Suppressor macrophage treated with lipopolysaccharide for 4 hours (primary cell): ENCODE measurements at regions not wholly inside any gene's neighbourhood (a gene's known extent, or its start where the extent isn't known, plus 50 kb on each side); places are given as distances from the start of the nearest gene placed in this dataset.
"Not testable (repeated sequence)": the region's sequence is repeated elsewhere in the genome, so short reads cannot be mapped to it uniquely, and the experiment has no call there.

Experiments used
- DNase-seq: peaks from one replicate; pipeline ENCODE4 v3.0.0-alpha.2; 2020

DNA sequence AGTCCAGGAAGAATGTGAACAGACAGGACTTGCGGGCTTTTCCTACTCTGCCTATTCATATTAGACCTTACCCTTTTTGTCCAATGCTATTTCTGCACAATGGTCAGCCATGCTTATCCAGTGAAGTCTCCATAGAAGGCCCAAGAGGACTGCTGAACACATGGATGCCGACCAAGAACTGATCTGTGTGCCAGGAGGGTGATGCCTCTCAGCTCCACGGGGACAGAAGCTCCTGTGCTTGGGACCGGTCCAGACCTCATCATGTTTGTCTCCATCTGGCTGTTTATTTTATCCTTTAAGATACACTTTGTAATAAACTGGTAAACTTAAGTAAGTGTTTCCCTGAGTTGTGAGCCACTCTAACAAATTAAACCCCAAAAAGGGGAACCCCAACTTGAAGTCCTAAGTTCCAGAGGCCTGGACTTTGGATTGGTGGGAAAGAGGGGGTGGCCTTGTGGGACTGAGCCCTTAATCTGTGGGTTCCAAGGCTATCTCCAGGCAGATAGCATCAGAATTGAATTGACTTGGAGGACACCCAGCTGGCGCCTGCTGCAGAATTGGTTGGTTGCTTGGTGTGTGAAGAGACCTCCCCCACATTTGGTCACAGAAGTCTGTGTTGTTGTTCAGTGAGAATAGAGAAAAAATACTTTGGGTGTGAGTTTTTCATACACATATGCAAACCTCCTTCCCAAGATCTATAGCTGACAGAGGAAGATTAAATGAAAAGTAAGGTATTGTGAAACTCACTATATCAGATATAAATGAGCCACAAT lies 57.9 kb upstream of the ANKH start:
- DNase-seq = no peak

DNA sequence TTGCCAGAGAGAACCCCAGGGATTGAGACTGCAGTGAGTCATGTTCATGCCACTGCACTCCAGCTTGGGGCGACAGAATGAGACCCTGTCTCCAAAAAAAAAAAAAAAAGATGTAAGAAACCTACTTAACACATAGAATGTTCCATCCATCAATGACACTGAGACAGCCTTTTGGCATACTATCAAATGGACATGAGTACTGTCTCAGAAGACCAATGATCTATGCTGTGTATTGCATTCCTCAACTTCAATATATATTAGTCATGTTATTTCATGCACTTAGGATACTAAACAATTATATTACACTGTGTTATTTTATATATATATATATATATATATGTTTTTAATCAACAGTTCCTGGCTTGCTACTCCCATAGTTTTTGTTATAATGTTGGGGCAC lies 57.1 kb upstream of the ANKH start:
- DNase-seq = no peak

DNA sequence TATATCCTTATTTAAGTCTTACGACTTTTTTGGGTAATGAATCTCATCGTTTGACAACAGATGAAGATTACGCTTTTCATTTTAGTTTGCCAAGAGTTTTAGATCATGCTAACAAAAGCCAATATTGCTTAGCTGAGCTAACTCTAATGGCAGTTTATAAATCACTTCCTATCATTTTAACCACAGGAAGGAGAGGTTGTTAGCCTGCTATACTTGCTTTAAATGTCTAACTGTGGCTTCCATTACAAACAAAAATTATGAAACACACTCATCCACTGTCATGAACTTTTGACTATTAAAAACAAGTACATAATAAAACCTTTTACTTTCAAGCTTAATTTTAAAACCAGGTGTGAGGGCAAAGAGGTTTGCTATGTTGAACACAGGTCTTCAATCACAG lies 53.7 kb upstream of the ANKH start:
- DNase-seq = no peak

DNA sequence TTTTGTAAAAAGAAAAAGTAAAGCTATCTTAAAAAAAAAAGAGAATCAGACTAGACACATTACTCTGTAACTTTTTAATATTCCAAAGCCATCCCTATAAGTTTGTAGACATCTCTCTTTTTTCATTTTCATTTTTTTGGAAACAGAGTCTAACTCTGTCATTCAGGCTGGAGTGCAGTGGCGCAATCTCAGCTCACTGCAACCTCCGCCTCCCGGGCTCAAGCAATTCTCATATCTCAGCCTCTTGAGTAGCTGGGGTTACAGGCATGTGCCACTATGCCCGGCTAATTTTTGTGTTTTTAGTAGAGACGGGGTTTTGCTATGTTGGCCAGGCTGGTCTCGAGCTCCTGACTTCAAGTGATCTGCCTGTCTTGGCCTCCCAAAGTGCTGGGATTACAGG lies 51.4 kb upstream of the ANKH start:
- not testable (repeated sequence) for DNase-seq

DNA sequence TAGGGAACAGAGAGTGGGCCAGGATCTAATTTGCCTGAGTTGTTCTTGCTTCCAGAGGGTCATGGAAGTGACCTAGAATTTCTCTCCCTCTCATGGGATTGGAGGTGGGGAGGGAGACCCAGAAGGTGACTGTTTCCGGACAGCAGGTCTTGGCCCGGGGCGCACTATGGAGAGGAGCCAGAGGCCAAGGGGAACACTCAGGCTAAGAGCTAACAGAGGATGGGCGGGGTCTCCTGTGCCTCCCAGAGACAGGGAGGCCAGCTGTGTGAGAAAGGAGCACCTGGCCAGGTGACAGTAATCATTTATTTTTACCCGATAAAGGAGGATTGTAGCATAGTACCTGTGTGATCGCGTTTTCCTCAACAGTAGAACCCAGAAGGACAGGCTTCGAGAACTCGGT lies 50.9 kb upstream of the ANKH start:
- no peak for DNase-seq
